ENCODE measurements at regions not wholly inside any gene's neighbourhood (a gene's known extent, or its start where the extent isn't known, plus 50 kb on each side); places are given as distances from the start of the nearest gene placed in this dataset.
A peak's percentile ranks its signal among the peaks of the same experiment; 100 is the strongest.

GRCh38 chr2:161029321-161029720, 130.9 kb upstream of the TANK start:
- no peak overlapping the region for H3K4me3 ChIP-seq (ENCODE audit: low read depth, low read length)
- no peak for TF ChIP-seq CTCF (conservative IDR thresholded peaks at IDR 0.05; ENCODE audit: low read depth, low read length)
- no peak for DNase-seq (ENCODE audit: low read depth)

- DNase-seq (ENCODE audit: low read depth): peak; percentile 99
- H3K4me3 ChIP-seq (ENCODE audit: low read depth, low read length): no peak overlapping the region
- TF ChIP-seq CTCF (conservative IDR thresholded peaks at IDR 0.05; ENCODE audit: low read depth, low read length): no peak
Measured at GRCh38 chr2:161030260-161031063, 129.8 kb upstream of the TANK start.

- no peak for TF ChIP-seq CTCF (conservative IDR thresholded peaks at IDR 0.05; ENCODE audit: low read depth, low read length)
- peak; percentile 50 for DNase-seq (ENCODE audit: low read depth)
- H3K4me3 ChIP-seq (ENCODE audit: low read depth, low read length): no peak overlapping the region
Measured at GRCh38 chr2:161031511-161031910, 128.7 kb upstream of the TANK start.

GRCh38 chr2:161032635-161033034, 127.6 kb upstream of the TANK start:
- no peak for DNase-seq (ENCODE audit: low read depth)
- no peak for TF ChIP-seq CTCF (conservative IDR thresholded peaks at IDR 0.05; ENCODE audit: low read depth, low read length)
- no peak overlapping the region for H3K4me3 ChIP-seq (ENCODE audit: low read depth, low read length)

- no peak for TF ChIP-seq CTCF (conservative IDR thresholded peaks at IDR 0.05; ENCODE audit: low read depth, low read length)
- H3K4me3 ChIP-seq (ENCODE audit: low read depth, low read length): no peak overlapping the region
- DNase-seq (ENCODE audit: low read depth): no peak
Measured at GRCh38 chr2:161033059-161033660, 127.1 kb upstream of the TANK start.

- TF ChIP-seq CTCF (conservative IDR thresholded peaks at IDR 0.05; ENCODE audit: low read depth, low read length): no peak
- H3K4me3 ChIP-seq (ENCODE audit: low read depth, low read length): no peak overlapping the region
- no peak for DNase-seq (ENCODE audit: low read depth)
Measured at GRCh38 chr2:161036926-161037325, 123.3 kb upstream of the TANK start.

GRCh38 chr2:161039071-161039470, 121.2 kb upstream of the TANK start:
- TF ChIP-seq CTCF (conservative IDR thresholded peaks at IDR 0.05; ENCODE audit: low read depth, low read length): no peak
- no peak overlapping the region for H3K4me3 ChIP-seq (ENCODE audit: low read depth, low read length)
- no peak for DNase-seq (ENCODE audit: low read depth)

Data from choroid plexus epithelial cell (primary cell).